Coronary artery (tissue), 2 donors: ENCODE measurements at regions not wholly inside any gene's neighbourhood (a gene's known extent, or its start where the extent isn't known, plus 50 kb on each side); places are given as distances from the start of the nearest gene placed in this dataset.

ENCODE experiments used
- DNase-seq: peaks from one replicate; pipeline ENCODE4 v3.0.0-alpha.2; 2017; ENCODE audit warnings: low spot score
- H3K27ac ChIP-seq, 2 donors: fragments of 200-600 bp; sonication (generic); one replicate each; pipeline ENCODE4 v1.5.1; 2016 to 2019
- H3K4me3 ChIP-seq: fragments of 200-600 bp; sonication (generic); 2 replicates; pipeline ENCODE4 v1.5.1; 2016; ENCODE audit warnings: mild to moderate bottlenecking, moderate library complexity
- TF ChIP-seq, protein P1 (sequence below): fragments of 200-600 bp; sonication (generic); IDR thresholded peaks from one replicate; pipeline ENCODE4 v1.5.1; 2019; ENCODE audit warnings: antibody characterized with exemption

- H3K4me3 ChIP-seq = no peak overlapping the region
- no peak for DNase-seq
These were observed 98.6 kb downstream of the TMEM17 start for GRCh38 chr2:62407401-62407800.

DNA sequence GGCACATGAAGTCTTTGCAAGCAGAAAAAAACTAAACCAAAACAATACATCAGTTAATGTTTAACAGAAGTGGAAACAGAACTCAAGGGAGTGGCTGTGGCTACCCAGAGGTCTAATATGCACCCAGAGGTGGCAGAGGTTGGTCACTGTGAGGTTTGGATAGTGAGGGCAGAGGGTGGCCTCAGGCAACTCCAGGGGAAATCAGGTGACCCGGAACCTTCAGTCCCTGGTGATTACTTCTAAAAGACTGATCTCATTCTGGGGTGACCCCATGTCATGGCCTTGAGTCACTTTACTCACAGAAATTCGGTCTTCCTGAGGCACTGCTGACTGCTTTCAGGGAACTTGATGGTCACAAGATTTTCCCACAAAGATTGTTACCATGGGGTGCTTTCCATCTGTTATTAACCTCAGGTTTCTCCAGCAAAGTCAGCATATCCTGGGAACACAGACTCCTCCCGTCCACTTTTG is 99.4 kb downstream of the TMEM17 start:
- TF ChIP-seq, protein P1, sequence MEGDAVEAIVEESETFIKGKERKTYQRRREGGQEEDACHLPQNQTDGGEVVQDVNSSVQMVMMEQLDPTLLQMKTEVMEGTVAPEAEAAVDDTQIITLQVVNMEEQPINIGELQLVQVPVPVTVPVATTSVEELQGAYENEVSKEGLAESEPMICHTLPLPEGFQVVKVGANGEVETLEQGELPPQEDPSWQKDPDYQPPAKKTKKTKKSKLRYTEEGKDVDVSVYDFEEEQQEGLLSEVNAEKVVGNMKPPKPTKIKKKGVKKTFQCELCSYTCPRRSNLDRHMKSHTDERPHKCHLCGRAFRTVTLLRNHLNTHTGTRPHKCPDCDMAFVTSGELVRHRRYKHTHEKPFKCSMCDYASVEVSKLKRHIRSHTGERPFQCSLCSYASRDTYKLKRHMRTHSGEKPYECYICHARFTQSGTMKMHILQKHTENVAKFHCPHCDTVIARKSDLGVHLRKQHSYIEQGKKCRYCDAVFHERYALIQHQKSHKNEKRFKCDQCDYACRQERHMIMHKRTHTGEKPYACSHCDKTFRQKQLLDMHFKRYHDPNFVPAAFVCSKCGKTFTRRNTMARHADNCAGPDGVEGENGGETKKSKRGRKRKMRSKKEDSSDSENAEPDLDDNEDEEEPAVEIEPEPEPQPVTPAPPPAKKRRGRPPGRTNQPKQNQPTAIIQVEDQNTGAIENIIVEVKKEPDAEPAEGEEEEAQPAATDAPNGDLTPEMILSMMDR = no peak
- DNase-seq = no peak
- no peak overlapping the region for H3K4me3 ChIP-seq
- no peak overlapping the region for H3K27ac ChIP-seq

More at GRCh38 chr2:62407401-62407800, 98.6 kb downstream of the TMEM17 start:
- TF ChIP-seq, protein P1 = no peak
- H3K27ac ChIP-seq = no peak overlapping the region

GRCh38 chr2:62404913-62405312 is 101.1 kb downstream of the TMEM17 start:
- Histone ChIP-seq H3K4me3 (no peak overlapping the region), H3K27ac (no peak overlapping the region)
- TF ChIP-seq, protein P1 = no peak
- no peak for DNase-seq

GRCh38 chr2:62402156-62402555 is 103.8 kb downstream of the TMEM17 start:
- TF ChIP-seq, protein P1 = no peak
- Histone ChIP-seq H3K27ac (no peak overlapping the region), H3K4me3 (no peak overlapping the region)
- no peak for DNase-seq

- TF ChIP-seq, protein P1 = no peak
- no peak overlapping the region for H3K27ac ChIP-seq
- no peak overlapping the region for H3K4me3 ChIP-seq
- no peak for DNase-seq
These were observed 107.6 kb downstream of the TMEM17 start for GRCh38 chr2:62398356-62398755.

- H3K4me3 ChIP-seq = no peak overlapping the region
- TF ChIP-seq, protein P1 = no peak
- no peak overlapping the region for H3K27ac ChIP-seq
- DNase-seq = no peak
These were observed 109.1 kb downstream of the TMEM17 start for GRCh38 chr2:62396880-62397279.

- TF ChIP-seq, protein P1 = no peak
- Histone ChIP-seq H3K4me3 (no peak overlapping the region), H3K27ac (no peak overlapping the region)
- no peak for DNase-seq
These were observed 112.7 kb downstream of the TMEM17 start for GRCh38 chr2:62393293-62393692.
